K562 (cell line): ENCODE measurements at regions not wholly inside any gene's neighbourhood (a gene's known extent, or its start where the extent isn't known, plus 50 kb on each side); places are given as distances from the start of the nearest gene placed in this dataset.

Experiments used
- ATAC-seq: fragments of 200-7000 bp; cut with Tn5 transposase; 3 replicates; pipeline ENCODE4 v1.9.1; 2020; ENCODE audit warnings: moderate library complexity
- BruUV-seq: library from RNA; stranded (reverse); fragments of 400-500 nt; replicated peaks from 2 replicates; lab custom pipeline; 2021; lab: Mats Ljungman, UMichigan
- CTCF ChIA-PET: fragments of 300-600 bp; formaldehyde crosslinking; extraction: SDS; loops from one replicate; lab custom pipeline; 2021; ENCODE audit warnings: low intra/inter-chr PET ratio; lab: Yijun Ruan, JAX
- POLR2A ChIA-PET: fragments of 300-600, 350-650 bp; sonication (Branson Sonifier 250); formaldehyde crosslinking; extraction: SDS; loops from one replicate; lab custom pipeline; 2021; ENCODE audit warnings: antibody characterized with exemption, inconsistent platforms; lab: Yijun Ruan, JAX
- DNase-seq, 4 experiments: peaks; one replicate each; pipeline versions ENCODE4 v3.0.0 to v3.0.0-alpha.2; 2011 to 2018; ENCODE audit warnings: low spot score in 3 of 4, mixed read lengths in 3 of 4; ENCODE audit errors: extremely low read depth in 1 of 4
- FAIRE-seq: peaks from 2 replicates; lab custom pipeline; 2011; peaks lifted over from hg19 to GRCh38; lab: Jason Lieb, UNC
- H2AFZ ChIP-seq: 2 replicates; pipeline ENCODE4 v1.6.0; 2011; ENCODE audit warnings: low read depth, low read length, control low read depth, inconsistent platforms
- H3K27ac ChIP-seq: fragments of 200-600 bp; 3 replicates; pipeline ENCODE4 v1.8.0; 2011; ENCODE audit warnings: low read depth, mild to moderate bottlenecking, control low read depth, inconsistent platforms, low read length, moderate library complexity, mixed read lengths; ENCODE audit errors: extremely low read depth
- H3K27me3 ChIP-seq, 2 experiments: fragments of 300-600 bp in 1 of 2; 2 replicates in 1 of 2; 3 replicates in 1 of 2; pipeline versions ENCODE4 v1.6.0 to v1.8.0; 2011; ENCODE audit warnings: inconsistent platforms in 2 of 2, low read length in 2 of 2, mild to moderate bottlenecking in 1 of 2, mixed read lengths in 1 of 2, moderate library complexity in 1 of 2; ENCODE audit not compliant: control insufficient read depth in 2 of 2, insufficient read depth in 2 of 2
- H3K36me3 ChIP-seq: fragments of 300-600 bp; 3 replicates; pipeline ENCODE4 v1.8.0; 2011; ENCODE audit warnings: mild to moderate bottlenecking, low read length, inconsistent platforms; ENCODE audit not compliant: control insufficient read depth, insufficient read depth
- H3K4me1 ChIP-seq, 2 experiments: fragments of 200-600 bp in 1 of 2; replicated peaks in 1 of 2; 2 replicates in 1 of 2; 3 replicates in 1 of 2; pipeline versions ENCODE4 v1.5.1 to v1.8.0; 2011; ENCODE audit warnings: inconsistent platforms in 2 of 2, low read length in 2 of 2, mild to moderate bottlenecking in 1 of 2, mixed read lengths in 1 of 2, moderate library complexity in 1 of 2; ENCODE audit not compliant: control insufficient read depth in 2 of 2, insufficient read depth in 2 of 2
- H3K4me2 ChIP-seq: 2 replicates; pipeline ENCODE4 v1.6.1; 2011; ENCODE audit warnings: low read length, control low read depth, inconsistent platforms, mixed read lengths; ENCODE audit not compliant: insufficient read depth
- H3K4me3 ChIP-seq: fragments of 200-600 bp; sonication (generic), shearing (Covaris generic); 2 replicates; pipeline ENCODE4 v1.5.1; 2016; ENCODE audit warnings: control low read depth, inconsistent platforms
- H3K79me2 ChIP-seq: fragments of 200-600 bp; 3 replicates; pipeline ENCODE4 v1.8.0; 2011; ENCODE audit warnings: low read length, inconsistent platforms; ENCODE audit not compliant: control insufficient read depth, insufficient read depth
- H3K9ac ChIP-seq, 2 experiments: 2 replicates each; pipeline versions ENCODE4 v1.6.0 to v1.6.1; 2011; ENCODE audit warnings: low read depth in 2 of 2, low read length in 2 of 2, control low read depth in 1 of 2, inconsistent platforms in 1 of 2, mild to moderate bottlenecking in 1 of 2, mixed read lengths in 1 of 2; ENCODE audit not compliant: insufficient read depth in 1 of 2
- H3K9me1 ChIP-seq: one replicate; pipeline ENCODE4 v1.6.0; 2011; ENCODE audit warnings: inconsistent platforms, mild to moderate bottlenecking, low read length, moderate library complexity; ENCODE audit not compliant: control insufficient read depth, insufficient read depth
- H3K9me3 ChIP-seq: replicated peaks from 2 replicates; pipeline ENCODE4 v1.5.1; 2011; ENCODE audit warnings: low read depth, low read length, inconsistent platforms; ENCODE audit not compliant: control insufficient read depth, insufficient read depth
- H4K20me1 ChIP-seq: replicated peaks from 2 replicates; pipeline ENCODE4 v1.6.1; 2011; ENCODE audit warnings: low read length, inconsistent platforms, mixed read lengths; ENCODE audit not compliant: control insufficient read depth, insufficient read depth
- CXXC5 ChIP-seq: fragments of 250-450 bp; sonication (Bioruptor Pico); IDR thresholded peaks from 2 replicates; pipeline ENCODE4 v1.8.0; 2022; ENCODE audit warnings: inconsistent platforms, mild to moderate bottlenecking, moderate library complexity
- EGR1 ChIP-seq: fragments of 450-650 bp; conservative IDR thresholded peaks from 2 replicates; pipeline ENCODE4 v1.6.1; 2017; ENCODE audit warnings: mild to moderate bottlenecking
- NFRKB ChIP-seq: fragments of 450-650 bp; IDR thresholded peaks from 2 replicates; pipeline ENCODE4 v1.6.1; 2016; ENCODE audit warnings: low read depth
- RFX5 ChIP-seq: IDR thresholded peaks from 2 replicates; pipeline ENCODE4 v1.6.1; 2011; ENCODE audit warnings: low read depth, mild to moderate bottlenecking, improper control_type of control experiment, low read length
- ZNF639 ChIP-seq, 2 experiments: fragments of 200-800 bp in 1 of 2; sonication (Bioruptor generic) in 1 of 2; sonication (generic) in 1 of 2; formaldehyde crosslinking in 1 of 2; IDR thresholded peaks in 1 of 2; conservative IDR thresholded peaks in 1 of 2; 2 replicates each; pipeline versions ENCODE4 v1.5.0 to v1.6.1; 2016 to 2020; ENCODE audit warnings: missing compliant biosample characterization in 1 of 2, missing genetic modification characterization in 1 of 2, missing genetic modification reagents in 1 of 2
- ZNF644 ChIP-seq: fragments of 200-800 bp; sonication (Bioruptor generic); IDR thresholded peaks from 2 replicates; pipeline ENCODE4 v1.6.1; 2016; ENCODE audit warnings: low read depth, missing genetic modification characterization, missing compliant biosample characterization
- ZNF695 ChIP-seq: fragments of 450-650 bp; formaldehyde crosslinking; IDR thresholded peaks from 2 replicates; pipeline ENCODE4 v1.4.0; 2020; ENCODE audit warnings: mild to moderate bottlenecking, moderate library complexity
- ZSCAN32 ChIP-seq: fragments of 450-650 bp; formaldehyde crosslinking; IDR thresholded peaks from 2 replicates; pipeline ENCODE4 v1.4.0; 2020; ENCODE audit warnings: mild to moderate bottlenecking, moderate library complexity
- ZZZ3 ChIP-seq: fragments of 450-650 bp; IDR thresholded peaks from 2 replicates; pipeline ENCODE4 v1.6.1; 2016; ENCODE audit warnings: antibody characterized with exemption, mild to moderate bottlenecking, moderate library complexity
- WGBS: fragments of 100-300 bp; shearing (Covaris generic); methylation state at CpG from one replicate; pipeline ENCODE4 v1.1.6; 2016; ENCODE audit warnings: low coverage, mixed read lengths; ENCODE audit not compliant: insufficient coverage; ENCODE audit errors: missing lambda C conversion rate; 5-methylcytosine and 5-hydroxymethylcytosine counted together
- in situ Hi-C: fragments of 300-500 bp; cut with MboI; formaldehyde crosslinking; loops from 4 replicates; pipeline ENCODE4 v1.15.0; 2018; ENCODE audit warnings: inconsistent platforms, mixed read lengths
- intact Hi-C: fragments of 100-400 bp; cut with micrococcal nuclease; formaldehyde crosslinking; loops from 2 replicates; pipeline ENCODE4 v1.14.2; 2022
- TF ChIP-seq, protein P1 (sequence below): fragments of 450-650 bp; formaldehyde crosslinking; IDR thresholded peaks from 2 replicates; pipeline ENCODE4 v1.4.0; 2022; ENCODE audit warnings: missing genetic modification characterization
- TF ChIP-seq, protein P2 (sequence below): fragments of 250-450 bp; sonication (Bioruptor Pico); IDR thresholded peaks from 2 replicates; pipeline ENCODE4 v1.5.0; 2020; ENCODE audit warnings: mild to moderate bottlenecking
- TF ChIP-seq, protein P3 (sequence below): fragments of 450-650 bp; formaldehyde crosslinking; IDR thresholded peaks from 2 replicates; pipeline ENCODE4 v1.4.0; 2020; ENCODE audit warnings: mild to moderate bottlenecking, moderate library complexity
- TF ChIP-seq, protein P4 (sequence below): sonication (generic); formaldehyde crosslinking; IDR thresholded peaks from 2 replicates; pipeline ENCODE4 v1.8.0; 2022; ENCODE audit warnings: mild to moderate bottlenecking, missing genetic modification reagents

DNA sequence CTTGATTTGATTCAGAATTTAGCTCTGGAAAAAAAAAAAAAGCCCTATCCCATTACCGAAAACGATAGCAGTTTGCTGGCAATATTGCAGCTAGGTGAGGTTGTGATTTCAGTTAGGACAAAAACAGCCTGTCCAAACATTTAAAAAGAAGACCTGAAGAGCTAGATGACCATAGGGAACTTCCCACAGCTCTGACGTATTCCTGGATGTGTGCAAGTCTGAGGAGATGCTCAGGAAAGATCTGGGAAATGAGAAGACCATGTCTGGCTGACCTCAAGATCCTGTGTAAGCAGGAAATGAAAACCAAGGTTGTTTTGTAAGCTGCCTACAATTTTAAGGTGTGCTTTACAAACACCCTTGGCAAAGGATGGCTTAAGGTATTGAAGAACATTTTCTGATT lies 88.7 kb downstream of the RAMP3 start:
- POLR2A ChIA-PET, result interaction anchor here (1.1 to 1.6 kb wide), 2 partner anchors 9 to 25 kb away, joined by 3 to 6 read pairs; no protein-coding TSS in a partner anchor
- TF ChIP-seq CXXC5 (CRISPR knock-in tag) (no peak), ZNF695 (CRISPR knock-in tag) (no peak), ZNF644 (tag) (no peak), ZZZ3 (no peak), NFRKB (no peak), ZNF639 (CRISPR knock-in tag; conservative IDR thresholded peaks at IDR 0.05 in 1 of 2, IDR thresholded peaks at IDR 0.05 in 1 of 2) (no peak), ZSCAN32 (CRISPR knock-in tag) (no peak), RFX5 (no peak), EGR1 (no peak)
- TF ChIP-seq, protein P1, sequence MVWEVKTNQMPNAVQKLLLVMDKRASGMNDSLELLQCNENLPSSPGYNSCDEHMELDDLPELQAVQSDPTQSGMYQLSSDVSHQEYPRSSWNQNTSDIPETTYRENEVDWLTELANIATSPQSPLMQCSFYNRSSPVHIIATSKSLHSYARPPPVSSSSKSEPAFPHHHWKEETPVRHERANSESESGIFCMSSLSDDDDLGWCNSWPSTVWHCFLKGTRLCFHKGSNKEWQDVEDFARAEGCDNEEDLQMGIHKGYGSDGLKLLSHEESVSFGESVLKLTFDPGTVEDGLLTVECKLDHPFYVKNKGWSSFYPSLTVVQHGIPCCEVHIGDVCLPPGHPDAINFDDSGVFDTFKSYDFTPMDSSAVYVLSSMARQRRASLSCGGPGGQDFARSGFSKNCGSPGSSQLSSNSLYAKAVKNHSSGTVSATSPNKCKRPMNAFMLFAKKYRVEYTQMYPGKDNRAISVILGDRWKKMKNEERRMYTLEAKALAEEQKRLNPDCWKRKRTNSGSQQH (CRISPR knock-in tag), result no peak
- TF ChIP-seq, protein P2, sequence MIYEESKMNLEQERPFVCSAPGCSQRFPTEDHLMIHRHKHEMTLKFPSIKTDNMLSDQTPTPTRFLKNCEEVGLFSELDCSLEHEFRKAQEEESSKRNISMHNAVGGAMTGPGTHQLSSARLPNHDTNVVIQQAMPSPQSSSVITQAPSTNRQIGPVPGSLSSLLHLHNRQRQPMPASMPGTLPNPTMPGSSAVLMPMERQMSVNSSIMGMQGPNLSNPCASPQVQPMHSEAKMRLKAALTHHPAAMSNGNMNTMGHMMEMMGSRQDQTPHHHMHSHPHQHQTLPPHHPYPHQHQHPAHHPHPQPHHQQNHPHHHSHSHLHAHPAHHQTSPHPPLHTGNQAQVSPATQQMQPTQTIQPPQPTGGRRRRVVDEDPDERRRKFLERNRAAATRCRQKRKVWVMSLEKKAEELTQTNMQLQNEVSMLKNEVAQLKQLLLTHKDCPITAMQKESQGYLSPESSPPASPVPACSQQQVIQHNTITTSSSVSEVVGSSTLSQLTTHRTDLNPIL (CRISPR knock-in tag), result no peak
- TF ChIP-seq, protein P3, sequence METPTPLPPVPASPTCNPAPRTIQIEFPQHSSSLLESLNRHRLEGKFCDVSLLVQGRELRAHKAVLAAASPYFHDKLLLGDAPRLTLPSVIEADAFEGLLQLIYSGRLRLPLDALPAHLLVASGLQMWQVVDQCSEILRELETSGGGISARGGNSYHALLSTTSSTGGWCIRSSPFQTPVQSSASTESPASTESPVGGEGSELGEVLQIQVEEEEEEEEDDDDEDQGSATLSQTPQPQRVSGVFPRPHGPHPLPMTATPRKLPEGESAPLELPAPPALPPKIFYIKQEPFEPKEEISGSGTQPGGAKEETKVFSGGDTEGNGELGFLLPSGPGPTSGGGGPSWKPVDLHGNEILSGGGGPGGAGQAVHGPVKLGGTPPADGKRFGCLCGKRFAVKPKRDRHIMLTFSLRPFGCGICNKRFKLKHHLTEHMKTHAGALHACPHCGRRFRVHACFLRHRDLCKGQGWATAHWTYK, result no peak
- TF ChIP-seq, protein P4, sequence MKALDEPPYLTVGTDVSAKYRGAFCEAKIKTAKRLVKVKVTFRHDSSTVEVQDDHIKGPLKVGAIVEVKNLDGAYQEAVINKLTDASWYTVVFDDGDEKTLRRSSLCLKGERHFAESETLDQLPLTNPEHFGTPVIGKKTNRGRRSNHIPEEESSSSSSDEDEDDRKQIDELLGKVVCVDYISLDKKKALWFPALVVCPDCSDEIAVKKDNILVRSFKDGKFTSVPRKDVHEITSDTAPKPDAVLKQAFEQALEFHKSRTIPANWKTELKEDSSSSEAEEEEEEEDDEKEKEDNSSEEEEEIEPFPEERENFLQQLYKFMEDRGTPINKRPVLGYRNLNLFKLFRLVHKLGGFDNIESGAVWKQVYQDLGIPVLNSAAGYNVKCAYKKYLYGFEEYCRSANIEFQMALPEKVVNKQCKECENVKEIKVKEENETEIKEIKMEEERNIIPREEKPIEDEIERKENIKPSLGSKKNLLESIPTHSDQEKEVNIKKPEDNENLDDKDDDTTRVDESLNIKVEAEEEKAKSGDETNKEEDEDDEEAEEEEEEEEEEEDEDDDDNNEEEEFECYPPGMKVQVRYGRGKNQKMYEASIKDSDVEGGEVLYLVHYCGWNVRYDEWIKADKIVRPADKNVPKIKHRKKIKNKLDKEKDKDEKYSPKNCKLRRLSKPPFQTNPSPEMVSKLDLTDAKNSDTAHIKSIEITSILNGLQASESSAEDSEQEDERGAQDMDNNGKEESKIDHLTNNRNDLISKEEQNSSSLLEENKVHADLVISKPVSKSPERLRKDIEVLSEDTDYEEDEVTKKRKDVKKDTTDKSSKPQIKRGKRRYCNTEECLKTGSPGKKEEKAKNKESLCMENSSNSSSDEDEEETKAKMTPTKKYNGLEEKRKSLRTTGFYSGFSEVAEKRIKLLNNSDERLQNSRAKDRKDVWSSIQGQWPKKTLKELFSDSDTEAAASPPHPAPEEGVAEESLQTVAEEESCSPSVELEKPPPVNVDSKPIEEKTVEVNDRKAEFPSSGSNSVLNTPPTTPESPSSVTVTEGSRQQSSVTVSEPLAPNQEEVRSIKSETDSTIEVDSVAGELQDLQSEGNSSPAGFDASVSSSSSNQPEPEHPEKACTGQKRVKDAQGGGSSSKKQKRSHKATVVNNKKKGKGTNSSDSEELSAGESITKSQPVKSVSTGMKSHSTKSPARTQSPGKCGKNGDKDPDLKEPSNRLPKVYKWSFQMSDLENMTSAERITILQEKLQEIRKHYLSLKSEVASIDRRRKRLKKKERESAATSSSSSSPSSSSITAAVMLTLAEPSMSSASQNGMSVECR (CRISPR knock-in tag), result no peak

More for the DNA sequence above, 88.7 kb downstream of the RAMP3 start:
- Histone ChIP-seq H3K4me1 (peaks cover 0 to 5% of the 10 kb centered on the region in 2 experiments; a peak in 2 of 5 replicates), H3K4me3 (no peak overlapping the region), H3K9me3 (no peaks in the 10 kb centered on the region), H3K27me3 (peaks cover 7 to 31% of the 10 kb centered on the region in 2 experiments; a peak in 4 of 5 replicates), H3K36me3 (no peaks in the 10 kb centered on the region), H3K79me2 (no peaks in the 10 kb centered on the region), H3K27ac (no peak overlapping the region), H2AFZ (no peak overlapping the region), H3K9ac (no peak overlapping the region), H3K9me1 (no peaks in the 10 kb centered on the region), H4K20me1 (0 out of 2 replicates have a peak, but pooled peaks cover 2% of the 10 kb centered on the region), H3K4me2 (no peak overlapping the region)
- in situ Hi-C loops, result no loop called here
- BruUV-seq, result no TSS peak
- intact Hi-C loops, result no loop called here
- no peak for ATAC-seq
- CTCF ChIA-PET, result no interaction called here
- DNase-seq, result no peak
- WGBS, result 2% methylated on average over 3 of the region's 3 CpGs
- no peak for FAIRE-seq
